GM12865 (cell line): ENCODE measurements at regions not wholly inside any gene's neighbourhood (a gene's known extent, or its start where the extent isn't known, plus 50 kb on each side); places are given as distances from the start of the nearest gene placed in this dataset.
"Not testable (repeated sequence)": the region's sequence is repeated elsewhere in the genome, so short reads cannot be mapped to it uniquely, and the experiment has no call there.

Source experiments
- DNase-seq: peaks from one replicate; pipeline ENCODE4 v3.0.0; 2010; ENCODE audit warnings: low read depth
- H3K4me3 ChIP-seq: 2 replicates; pipeline ENCODE4 v1.5.1; 2011; ENCODE audit warnings: mild to moderate bottlenecking, low read depth, low read length, control low read depth
- CTCF ChIP-seq: IDR thresholded peaks from 2 replicates; pipeline ENCODE4 v1.5.1; 2011; ENCODE audit warnings: low read length, control low read depth, low read depth, inconsistent platforms; ENCODE audit not compliant: insufficient read depth; ENCODE audit errors: missing control alignments

DNA sequence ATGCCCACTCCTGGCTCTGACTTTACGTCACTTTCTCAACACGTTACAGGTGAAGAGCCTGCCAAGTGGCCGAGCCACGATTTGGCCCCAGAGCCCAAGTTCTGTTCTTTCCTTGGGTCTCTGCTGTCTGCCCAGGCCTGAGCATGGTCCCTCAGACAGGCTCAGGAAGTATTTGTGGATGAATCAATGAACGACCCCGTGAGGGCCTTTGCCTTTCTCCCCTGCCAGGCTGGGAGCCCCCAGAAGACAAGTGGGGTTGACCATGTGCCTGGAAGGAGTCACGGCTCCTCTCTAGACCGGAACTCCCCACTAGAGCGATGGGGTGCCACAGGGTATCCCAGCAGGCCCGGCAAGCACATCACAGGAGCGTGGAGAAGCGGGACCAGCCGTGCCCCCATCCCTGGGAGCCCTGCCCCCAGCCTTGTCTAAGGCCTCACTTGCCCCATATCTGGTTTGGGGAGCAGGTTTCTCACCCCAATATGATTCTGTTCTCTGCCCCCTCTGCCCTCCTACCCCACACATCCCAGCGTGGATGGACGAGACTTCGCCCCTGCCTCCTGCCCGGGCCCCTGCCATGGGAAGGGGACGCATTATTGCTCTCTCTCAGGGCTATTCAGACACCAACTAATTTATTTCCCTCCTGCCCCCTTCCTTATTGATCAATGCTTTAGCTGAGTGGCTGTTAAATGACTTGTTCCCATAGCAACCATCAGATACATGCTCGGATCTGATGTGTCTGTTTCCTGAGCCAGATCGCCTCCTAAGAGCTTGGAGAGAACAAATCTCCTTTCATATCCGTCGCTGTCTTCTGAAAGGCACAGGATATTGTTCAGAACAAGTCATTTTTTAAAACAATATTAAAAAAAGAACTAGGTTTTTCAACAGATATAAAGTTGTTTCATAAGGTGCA is 69.0 kb downstream of the DIO3 start:
- no peak for TF ChIP-seq CTCF
- no peak overlapping the region for H3K4me3 ChIP-seq
- no peak for DNase-seq

DNA sequence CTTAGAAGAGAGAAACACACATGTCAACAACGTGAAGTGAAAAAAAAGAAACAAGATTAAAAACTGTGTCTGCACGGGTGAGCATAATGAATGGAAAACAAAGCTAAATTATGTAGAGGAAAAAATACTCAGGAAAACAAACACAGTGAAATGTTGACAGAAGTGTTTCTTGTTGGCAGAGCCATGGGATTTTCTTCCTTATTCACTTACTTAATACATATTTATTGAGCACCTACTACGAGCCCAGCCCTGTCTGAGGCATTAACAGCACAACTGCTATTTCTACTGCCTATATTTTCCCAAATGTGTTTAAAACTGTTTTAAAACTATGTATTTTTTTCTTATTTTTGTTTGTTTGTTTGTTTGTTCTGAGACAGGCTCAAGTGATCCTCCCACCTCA is 69.9 kb downstream of the DIO3 start:
- TF ChIP-seq CTCF = no peak
- no peak overlapping the region for H3K4me3 ChIP-seq
- DNase-seq = no peak

- DNase-seq, H3K4me3 ChIP-seq: not testable (repeated sequence)
Observed at GRCh38 chr14:101631970-101632369, 70.7 kb downstream of the DIO3 start.

GRCh38 chr14:101632520-101632919 is 71.2 kb downstream of the DIO3 start:
- H3K4me3 ChIP-seq = no peak overlapping the region
- no peak for TF ChIP-seq CTCF
- DNase-seq = no peak

DNA sequence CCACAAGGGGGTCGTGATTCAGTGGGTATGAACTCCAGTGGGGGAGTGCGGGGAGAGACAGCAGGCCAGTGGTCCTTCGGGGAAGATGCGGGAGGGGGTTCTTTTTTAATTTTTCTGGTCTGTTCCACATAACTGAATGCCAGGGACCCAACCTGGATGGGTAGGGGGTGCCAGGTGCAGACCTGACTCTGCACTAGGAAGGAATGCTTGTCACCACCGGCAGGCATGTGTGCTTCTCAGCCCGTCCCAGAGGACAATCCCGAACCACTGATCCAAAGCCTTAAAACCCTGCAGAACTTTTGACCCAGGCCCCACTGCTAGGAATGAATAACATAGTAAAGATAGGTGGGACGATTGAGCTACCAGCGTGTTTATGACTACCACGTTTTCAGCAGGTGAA is 72.0 kb downstream of the DIO3 start:
- no peak overlapping the region for H3K4me3 ChIP-seq
- TF ChIP-seq CTCF = no peak
- no peak for DNase-seq

- DNase-seq = no peak
- no peak for TF ChIP-seq CTCF
- H3K4me3 ChIP-seq = no peak overlapping the region
Observed at GRCh38 chr14:101634202-101634849, 73.0 kb downstream of the DIO3 start.

GRCh38 chr14:101634850-101635748 is 73.8 kb downstream of the DIO3 start:
- H3K4me3 ChIP-seq = no peak overlapping the region
- no peak for TF ChIP-seq CTCF
- no peak for DNase-seq
